ENCODE measurements at regions not wholly inside any gene's neighbourhood (a gene's known extent, or its start where the extent isn't known, plus 50 kb on each side); places are given as distances from the start of the nearest gene placed in this dataset.

DNA sequence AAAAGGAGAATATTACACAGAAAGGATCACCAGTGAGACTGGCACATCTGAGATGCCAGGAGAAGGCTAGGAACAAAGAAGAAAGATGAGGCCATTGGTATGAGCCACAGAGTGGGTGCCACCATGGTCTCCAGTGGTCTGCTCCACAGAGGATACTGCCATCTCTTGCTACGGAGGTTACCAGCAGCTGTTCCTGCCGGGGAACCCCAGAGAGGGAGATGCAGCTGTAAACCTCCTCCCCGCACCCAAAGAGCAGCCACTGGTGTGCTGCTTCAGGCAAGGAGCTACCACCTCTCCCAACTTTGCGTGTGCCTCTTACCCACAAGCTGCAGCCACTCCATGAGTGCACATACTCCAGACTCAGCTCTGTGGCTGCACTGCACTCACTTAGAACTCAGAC, 201.5 kb upstream of the RTL1 start:
- DNase-seq (no peak), ATAC-seq (no peak)

DNA sequence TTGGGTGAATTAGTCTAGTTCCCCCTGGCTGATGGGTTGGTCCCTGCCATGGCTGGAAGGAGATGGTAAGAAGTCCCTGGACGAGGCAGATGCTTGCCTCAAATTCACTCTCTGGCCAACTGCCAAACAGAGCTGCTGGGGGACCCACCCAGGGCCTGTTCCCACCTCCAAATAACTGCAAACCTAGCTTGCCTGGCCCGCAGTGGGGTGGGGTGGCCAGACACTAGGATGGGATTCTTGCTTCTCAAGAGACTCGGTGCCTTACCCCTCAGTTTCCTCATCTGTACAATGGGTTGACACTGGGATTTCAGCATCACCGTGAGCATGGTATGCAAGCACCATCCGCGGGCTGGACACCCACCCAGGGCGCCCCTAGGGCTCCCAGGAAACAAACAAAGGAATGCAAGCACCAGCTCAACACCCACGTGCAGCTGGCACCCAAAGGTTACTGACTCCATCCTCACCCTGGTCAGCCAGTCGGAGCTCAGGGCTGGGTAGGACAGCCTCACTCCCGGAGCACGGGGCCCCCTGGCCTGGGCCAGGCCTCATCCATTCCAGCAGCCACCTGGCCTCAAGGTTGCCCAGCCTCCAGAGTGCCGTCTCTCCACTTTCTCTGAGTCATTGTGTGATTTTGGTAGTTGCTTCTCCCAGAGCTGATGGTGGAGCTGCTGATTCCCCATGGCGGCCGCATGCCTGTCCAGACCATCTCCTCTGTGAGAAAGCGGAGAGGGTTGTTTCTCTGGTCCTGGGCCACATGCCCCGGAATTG, 205.2 kb upstream of the RTL1 start:
- ATAC-seq (no peak), DNase-seq (no peak)

DNA sequence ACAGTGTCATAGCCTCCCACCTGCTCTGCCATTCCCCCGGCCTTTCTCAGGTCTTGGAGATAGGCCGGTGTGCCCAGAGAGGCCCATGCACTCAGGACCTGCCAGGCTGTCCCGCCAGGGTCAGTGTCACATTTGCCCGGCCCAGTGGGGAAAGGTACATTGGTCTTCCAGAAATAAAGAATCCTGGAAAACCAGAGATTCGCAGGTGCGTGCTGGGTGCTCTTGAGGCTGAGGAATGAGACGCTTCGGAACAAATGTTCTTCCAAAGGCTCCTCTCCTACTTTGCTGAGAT, 205.8 kb upstream of the RTL1 start:
- no peak for DNase-seq
- ATAC-seq: no peak

DNA sequence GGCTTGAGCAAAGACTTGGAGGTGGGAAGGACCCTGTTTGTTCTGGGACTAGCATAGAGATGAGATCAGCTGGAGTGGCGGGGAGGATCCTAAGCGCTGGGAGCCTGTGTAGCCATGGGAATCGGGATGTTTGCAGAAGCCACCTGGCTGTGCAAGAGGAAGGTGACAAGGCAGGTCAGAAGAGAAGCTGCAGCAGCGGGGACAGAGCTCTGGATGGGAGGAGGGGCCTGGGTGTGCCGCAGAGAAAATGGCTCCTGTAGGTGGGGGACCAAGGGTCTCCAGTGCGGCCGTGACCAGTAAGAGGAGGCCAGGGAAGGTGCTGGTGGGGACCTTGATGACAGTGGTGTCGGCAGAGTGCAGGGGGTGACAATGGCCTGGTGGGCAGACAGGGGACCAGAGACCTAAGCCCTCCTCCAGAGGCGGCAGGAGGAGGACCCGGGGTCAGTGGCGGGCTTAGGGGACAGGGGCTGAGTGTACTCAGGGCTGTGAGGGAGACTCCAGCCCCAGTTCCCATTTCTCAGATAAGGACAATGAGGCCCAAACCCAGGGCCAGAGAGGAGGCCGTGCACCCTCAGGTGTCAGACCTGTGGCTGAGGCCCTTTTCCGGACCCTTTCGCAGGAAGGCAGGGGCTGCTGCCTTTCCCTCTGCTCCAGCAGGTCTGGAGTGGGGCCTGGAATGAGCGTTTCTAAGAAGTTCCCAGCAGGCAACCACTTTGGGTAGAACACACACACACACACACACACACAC, 206.6 kb upstream of the RTL1 start:
- ATAC-seq (no peak), DNase-seq (no peak)

DNA sequence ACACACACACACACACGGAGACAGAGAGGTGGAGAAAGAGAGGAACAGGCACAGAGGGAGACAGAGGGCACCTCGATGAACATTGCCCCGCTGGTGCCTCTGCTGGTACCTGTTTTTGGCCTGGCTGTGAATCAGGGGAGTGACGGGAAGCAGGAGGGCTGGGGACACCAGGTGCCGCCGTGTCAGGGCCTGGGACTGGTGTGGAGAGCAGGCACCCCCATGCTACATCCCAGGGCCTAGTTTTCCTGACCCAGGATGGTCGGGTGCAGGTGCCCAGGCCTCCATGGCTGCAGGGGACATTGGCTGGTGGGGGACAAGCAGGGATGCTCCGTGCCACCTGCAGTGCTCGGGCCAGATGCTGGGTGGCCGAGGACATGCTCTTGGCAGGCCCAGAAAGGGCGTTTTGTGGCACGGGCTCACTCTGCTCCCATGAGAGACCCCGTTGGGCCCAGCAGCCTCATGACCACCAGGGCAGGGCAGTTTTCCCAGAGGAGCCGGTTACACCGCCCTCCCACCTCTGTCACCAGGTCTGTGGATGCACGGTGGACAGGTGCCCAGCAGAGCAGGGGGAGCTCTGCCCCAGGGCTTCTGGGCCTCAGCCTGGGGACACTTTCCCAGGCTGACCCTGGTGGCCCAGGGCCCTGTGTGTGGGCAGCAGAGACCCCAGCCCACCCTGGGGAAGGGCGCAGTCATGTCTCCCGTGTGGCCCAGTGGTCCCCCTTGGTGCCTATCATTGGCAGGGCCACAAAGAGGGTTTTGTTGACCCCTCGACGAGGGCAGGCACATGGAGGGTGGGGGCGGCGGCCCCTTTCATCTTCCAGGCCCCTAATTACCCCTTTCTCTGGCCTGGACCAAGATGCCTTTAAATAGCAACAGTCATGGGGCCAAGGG, 207.5 kb upstream of the RTL1 start:
- DNase-seq (no peak), ATAC-seq (no peak)

DNA sequence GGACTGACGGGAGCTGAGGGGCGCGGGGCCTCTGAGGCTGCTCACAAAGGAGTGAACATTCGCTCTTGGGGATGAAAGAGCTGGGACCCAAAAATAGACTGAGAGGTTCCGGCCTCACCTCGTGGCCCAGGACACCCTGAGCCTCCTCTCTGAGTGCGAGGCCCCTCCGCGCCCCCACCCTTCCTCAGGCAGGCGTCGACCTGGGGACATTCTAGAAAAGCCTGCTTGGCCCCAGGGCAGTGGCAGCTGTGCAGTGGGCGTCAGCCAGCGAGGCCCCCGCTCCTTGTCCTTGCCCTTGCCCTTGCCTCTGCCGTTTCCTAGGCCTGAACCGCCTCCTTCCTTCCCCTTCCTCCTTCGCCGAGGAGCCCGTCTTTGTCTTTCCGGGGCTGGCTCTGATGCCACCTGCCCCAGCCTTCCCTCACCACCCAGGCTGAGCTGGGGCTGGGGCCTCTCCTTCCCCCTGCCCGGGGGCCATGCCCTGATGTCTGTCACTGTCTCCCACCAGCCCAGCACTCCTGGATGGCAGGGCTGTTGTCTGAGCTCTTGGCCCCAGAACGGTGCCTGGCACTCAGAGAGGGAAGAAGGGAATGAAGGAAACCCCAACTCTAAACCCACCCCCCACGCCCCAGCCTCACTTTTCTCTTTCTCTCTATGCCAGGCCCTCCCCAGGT, 208.2 kb upstream of the RTL1 start:
- ATAC-seq (no peak), DNase-seq (no peak)

DNA sequence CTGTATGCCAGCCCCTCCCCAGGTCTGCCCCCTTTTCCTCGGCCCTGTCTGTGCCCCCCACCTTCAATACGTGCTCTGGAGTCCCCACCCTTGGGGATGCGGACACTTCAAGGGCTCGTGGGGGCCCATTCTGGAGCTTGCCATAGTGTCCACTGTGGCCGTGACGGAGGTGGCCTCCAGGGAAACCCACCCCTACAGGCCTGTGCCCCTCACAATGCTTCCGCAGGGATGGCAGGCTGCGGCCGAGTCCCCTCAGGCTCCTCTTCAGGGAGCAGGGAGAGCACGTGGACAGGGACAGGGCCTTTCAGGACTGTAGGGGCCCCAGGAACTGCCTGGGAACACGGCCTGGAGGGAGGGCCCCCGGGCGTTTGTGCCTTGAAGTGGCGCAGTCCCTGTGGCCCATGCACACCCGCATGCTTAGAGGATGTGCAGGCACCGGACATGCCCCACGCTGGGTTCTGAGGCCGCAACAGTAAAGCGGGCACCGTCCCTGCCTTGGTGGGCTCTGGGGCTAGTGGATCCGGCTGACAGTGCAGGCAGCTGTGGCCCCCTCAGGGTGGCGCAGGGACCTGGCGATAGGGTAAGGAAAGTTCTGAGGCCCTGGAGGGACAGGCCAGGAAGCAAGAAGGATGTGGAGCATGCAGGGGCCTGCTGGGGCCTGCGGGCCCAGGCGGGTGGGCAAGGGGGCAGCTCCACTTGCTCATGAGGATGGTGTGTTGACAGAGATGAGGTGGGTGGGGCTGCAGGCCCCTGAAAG, 209.0 kb upstream of the RTL1 start:
- DNase-seq: no peak
- ATAC-seq: no peak

DNA sequence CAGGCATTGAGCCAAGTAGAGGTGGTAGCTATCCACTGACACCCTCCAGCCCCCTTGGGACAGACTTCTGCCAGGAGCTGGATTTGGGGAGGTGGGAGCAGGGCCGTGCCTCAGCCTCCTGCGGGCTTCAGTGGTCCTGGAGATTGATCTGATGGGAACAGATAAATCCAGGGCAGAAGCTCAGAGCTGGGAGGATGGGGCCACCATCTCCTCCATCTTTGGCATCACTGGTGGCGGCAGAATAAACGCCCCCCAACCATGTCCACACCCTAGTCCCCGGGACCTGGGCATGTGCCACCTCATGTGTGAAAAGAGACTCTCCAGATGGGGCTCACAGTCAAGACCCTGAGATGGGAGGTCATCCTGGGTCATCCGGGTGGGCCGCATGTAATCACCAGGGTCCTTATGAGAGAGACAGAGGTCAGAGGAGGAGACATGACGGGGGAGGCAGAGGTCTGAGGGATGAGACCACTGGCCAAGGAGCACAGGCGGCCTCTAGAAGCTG, 209.6 kb upstream of the RTL1 start:
- no peak for ATAC-seq
- DNase-seq: no peak

DNA sequence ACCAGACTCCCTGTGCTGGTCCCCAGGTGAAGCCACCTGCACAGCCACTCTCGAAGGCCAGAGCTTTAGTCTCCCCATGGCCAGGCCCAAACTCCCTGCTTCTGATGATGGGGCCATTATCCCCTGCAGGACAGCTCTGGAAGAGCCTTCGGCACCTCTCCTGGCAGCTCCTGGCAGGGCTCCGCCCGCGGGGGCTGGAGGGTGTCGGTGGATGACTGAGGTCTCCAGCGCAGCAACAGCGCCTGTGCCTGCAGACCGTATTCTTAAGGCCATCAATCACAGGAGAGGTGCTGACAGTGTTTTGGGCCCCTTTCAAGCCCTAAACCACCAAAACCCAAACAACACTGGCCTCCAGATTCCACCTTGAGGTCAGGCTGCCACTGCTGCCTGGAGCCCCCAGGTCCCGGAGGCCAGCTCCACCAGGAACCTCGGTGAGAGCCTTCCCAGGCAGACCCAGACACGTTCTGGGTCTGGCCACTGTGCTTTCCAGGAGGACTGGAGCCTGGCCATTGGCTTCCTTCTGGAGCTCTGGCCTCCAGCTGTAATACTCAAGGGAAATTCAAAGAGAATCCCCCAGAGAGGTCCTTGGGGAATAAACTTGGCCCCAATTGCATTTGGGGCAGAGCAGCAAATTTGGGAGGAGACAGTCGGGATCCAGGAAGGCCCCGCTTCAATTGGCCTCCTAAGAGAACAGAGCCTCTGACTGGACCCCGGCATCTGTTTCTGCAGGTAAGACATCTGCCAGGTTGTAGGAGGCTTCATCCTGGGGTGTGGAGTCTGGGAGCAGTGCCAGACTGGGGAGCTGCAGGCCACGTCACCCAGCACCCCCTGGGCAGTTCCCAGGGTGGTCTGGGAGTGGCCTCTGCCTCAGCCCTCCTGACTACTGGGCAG, 210.6 kb upstream of the RTL1 start:
- no peak for DNase-seq

DNA sequence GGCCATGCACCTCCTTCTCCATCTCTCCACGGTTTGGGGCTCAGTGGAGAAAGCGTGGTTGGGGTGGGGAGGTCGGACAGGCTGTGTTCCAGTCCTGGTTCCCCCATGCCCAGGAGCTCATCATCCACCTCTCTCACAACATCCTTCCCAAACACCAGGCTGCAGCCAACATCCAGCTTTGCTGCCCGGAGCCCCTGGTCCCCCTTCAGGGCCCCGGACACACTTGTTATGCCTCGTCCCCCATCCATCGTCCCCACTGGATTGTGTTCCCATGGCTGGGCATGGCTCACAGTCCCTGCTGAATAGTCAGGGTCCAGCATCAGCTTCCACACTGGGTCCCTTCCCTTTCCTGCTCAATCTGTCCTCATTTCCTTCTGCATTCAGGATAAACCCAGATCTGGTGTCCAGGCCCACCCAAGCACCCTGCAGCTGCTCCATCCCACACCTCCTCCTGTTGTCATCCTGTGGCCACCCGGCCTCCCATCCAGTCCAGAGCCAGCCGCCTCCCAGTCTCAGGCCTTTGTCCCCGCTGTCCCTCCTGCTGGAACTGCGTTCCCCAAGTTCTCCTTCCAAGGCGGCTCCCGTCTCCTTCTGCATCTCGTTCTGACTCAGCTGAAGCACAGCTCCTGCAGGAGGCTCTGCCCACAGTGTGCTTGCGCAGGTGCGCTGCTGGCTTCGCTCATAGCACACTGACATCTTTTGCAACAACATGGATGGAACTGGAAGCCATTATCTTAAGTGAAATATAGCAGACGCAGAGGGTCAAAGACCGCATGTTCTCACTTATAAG, 211.4 kb upstream of the RTL1 start:
- no peak for DNase-seq
- no peak for ATAC-seq

More for the DNA sequence above, 210.6 kb upstream of the RTL1 start:
- no peak for ATAC-seq

DNA sequence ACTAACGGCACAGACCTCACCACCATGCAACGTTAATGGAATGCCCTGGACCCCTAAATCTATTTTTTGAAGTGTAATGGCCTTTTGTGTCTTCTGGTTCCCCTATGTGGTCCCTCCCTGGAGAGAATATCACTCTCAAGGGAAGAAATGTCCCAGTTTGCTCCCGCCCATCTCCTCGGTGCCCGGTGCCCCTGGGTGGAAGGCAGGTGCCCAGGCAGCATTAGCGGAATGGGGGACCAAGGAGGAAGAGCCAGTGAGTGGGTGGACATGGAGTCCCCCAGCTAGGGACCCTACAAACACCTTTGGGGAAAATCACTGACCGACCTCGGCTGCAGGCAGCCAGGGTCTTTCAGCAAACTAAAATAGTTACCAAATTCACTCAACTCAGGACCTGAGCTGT, 212.1 kb upstream of the RTL1 start:
- no peak for DNase-seq
- no peak for ATAC-seq

DNA sequence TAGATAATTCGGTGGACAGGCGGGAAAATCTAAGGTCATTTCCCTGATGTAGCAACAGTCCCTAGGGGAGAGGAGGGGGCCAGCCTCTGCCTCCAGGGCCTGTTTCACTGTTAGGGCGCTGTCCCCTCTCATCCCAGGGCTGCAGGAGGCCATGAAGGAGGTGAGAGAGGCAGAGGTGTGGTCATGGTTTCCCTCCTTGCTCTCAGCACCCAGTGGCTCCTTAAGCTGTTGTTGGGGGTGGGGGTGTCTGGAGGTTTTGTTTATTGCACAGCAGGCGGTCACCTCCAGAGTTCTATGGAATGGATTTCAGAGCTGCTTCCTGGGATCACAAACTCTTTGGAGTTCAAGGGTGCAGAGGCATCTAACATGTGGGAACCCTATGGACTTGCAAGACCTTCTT, 212.5 kb upstream of the RTL1 start:
- ATAC-seq (no peak), DNase-seq (no peak)

DNA sequence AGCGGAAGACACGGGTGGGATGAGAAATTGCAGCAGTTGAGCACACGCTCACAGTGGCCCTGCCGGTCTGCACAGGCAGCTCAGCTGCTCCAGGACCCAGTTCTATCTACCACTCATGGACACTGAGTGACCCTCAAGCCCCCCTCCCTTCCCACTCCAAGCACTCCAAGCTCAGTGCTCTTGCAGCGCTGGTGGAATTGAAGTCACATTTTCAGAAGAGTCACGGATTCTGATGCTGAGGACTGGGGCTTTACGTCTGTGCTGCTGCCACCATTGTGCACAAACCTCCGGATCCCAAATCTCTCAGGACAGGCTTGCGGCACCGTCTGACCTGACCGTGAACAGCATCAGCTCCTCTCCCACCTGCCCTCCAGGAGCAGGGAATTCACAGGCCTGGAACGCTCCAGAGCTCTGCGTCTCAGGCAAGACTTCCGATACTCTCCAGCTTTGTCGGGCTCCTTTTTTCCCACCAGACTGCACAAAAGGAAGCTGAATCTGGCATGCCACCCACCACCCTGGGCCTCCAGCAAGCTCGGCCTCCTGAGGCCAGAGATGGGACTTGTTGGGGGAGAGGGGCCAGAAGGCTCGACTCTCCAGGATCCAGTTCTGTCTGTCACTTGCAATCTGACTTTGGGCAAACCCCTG, 213.1 kb upstream of the RTL1 start:
- no peak for DNase-seq
- no peak for ATAC-seq

DNA sequence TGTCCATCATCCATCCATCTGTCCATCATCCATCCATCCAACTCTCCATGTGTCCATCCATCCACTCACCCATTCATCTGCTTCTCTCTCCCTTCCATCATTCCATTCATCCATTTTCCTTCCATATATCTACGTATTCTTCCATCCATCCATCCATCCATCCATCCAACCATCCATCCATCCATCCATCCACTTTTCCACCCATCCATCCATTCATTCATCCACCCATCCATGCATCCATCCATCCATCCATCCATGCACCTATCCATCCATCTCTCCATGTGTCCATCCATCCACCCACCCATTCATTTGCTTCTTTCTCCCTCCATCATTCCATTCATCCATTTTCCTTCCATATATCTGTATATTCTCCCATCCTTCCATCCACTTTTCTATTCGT, 214.0 kb upstream of the RTL1 start:
- DNase-seq (no peak), ATAC-seq (no peak)

DNA sequence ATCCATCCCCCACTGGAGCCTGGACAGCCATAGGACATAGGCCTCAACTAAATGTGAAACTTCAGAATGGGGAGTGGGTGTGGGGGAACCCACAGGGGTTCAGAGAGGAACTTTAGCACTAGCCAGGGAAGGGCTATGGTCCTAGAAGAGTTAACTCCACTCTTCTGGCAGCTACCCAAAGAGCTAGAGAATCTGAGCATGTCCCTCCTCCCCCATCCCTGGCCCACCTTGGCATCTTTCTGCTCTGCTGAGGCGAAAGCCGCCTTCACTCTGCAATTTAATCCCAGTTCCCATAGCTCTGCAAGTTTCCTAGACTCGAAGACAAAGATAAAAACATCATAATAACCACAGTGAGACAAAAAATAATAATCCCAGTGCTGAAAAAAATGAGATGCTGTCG, 214.7 kb upstream of the RTL1 start:
- DNase-seq (no peak), ATAC-seq (no peak)

DNA sequence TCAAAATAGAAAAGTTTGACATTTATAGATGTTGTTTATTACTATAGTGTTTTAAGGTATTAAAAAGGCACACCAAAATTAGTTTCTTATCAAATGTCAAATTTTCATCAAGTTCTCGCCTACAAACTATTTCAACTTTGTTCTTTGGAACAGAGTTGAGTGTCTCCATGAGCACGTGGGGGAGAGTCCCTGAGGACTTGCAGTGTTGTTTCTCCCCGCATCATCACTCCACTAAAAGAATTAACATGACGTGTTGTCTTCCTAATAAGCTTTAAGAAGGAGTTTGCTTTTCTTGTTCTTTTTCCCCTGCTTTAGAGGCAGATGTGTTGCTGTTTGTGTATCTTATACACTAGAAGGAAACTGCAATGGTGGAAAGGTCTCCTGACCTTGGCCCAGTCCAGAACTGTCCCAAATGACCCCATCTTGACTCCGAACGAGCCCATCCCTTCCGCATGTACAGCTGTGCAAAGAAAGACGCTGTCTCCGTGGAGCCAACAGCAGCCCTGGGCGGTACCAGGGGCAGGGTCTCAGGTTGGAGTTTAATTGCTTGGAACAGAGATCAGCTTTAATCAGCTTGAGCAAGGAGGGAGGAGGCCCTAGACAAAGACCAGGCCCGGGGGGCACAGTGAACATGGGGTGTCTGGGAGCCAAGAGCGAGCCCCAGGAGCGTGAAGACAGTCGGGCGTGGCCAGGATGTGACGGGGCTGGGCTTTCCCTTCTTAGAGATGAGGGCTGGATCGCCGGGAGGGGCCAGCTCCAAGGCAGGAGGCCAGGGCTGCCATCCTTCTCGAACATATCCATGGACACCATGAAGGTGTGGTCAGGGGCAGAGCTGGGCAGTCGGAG, 215.4 kb upstream of the RTL1 start:
- DNase-seq: no peak

DNA sequence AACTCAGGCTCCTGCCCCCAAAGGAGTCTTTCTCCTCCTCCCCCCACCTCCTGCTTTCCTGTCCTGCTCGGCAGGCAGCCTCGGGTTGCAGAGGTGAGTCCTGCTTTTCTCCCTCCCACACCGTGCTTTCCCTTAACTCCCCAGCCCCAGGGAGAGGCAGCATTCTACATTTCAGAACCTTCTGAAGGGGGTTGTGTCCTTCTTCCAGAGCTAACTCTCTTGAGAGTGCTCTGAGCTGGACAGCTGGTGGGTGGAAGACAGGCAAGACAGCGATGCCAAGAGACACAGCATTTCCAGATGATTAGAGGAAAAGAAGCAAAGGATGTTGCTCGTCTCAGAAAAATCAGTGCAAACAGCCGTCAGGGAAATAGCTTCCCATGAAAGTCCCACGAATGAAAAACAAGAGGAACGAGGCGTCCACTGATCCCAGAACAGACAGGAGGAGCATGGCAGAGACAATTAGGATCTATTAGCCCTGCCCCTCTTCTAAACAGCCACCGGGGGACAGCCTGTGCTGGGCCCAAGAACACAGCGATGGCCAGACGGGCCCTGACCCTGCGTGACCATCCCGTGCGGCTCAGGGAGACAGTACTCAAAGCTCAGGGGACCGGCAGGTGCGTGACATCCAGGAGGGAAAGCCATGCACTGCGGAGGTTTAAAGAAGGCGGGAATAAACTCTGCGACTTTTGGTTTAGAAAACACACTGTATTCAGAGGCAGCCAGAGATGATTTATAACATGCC, 216.5 kb upstream of the RTL1 start:
- no peak for ATAC-seq
- no peak for DNase-seq

More for the DNA sequence above, 215.4 kb upstream of the RTL1 start:
- no peak for ATAC-seq
